ENCODE measurements at regions not wholly inside any gene's neighbourhood (a gene's known extent, or its start where the extent isn't known, plus 50 kb on each side); places are given as distances from the start of the nearest gene placed in this dataset.
"Not testable (repeated sequence)": the region's sequence is repeated elsewhere in the genome, so short reads cannot be mapped to it uniquely, and the experiment has no call there.

GRCh38 chr2:64745562-64745961 is 91.8 kb upstream of the SERTAD2 start:
- DNase-seq: no peak

- not testable (repeated sequence) for DNase-seq
These were observed 94.0 kb upstream of the SERTAD2 start for GRCh38 chr2:64747690-64748091.

- DNase-seq: no peak
These were observed 94.4 kb upstream of the SERTAD2 start for GRCh38 chr2:64748147-64748546.

GRCh38 chr2:64748561-64748960 is 94.8 kb upstream of the SERTAD2 start:
- DNase-seq: no peak

GRCh38 chr2:64749446-64749845 is 95.7 kb upstream of the SERTAD2 start:
- no peak for DNase-seq

GRCh38 chr2:64750001-64750816 is 96.5 kb upstream of the SERTAD2 start:
- DNase-seq: no peak

GRCh38 chr2:64750817-64751285 is 97.1 kb upstream of the SERTAD2 start:
- peak; percentile 98 to 99 for DNase-seq

GRCh38 chr2:64751286-64752260 is 97.9 kb upstream of the SERTAD2 start:
- peak; percentile 53 to 98 for DNase-seq

GRCh38 chr2:64753399-64753798 is 99.7 kb upstream of the SERTAD2 start:
- no peak for DNase-seq

- peak in 1 of 2 donors; percentile 33 for DNase-seq
These were observed 100.9 kb upstream of the SERTAD2 start for GRCh38 chr2:64754570-64754969.

GRCh38 chr2:64757126-64757525 is 103.4 kb upstream of the SERTAD2 start:
- no peak for DNase-seq

GRCh38 chr2:64760128-64760527 is 106.4 kb upstream of the SERTAD2 start:
- no peak for DNase-seq

GRCh38 chr2:64762301-64762997 is 108.7 kb upstream of the SERTAD2 start:
- peak in 1 of 2 donors; percentile 48 for DNase-seq

GRCh38 chr2:64763126-64763525 is 109.4 kb upstream of the SERTAD2 start:
- DNase-seq: peak in 1 of 2 donors; percentile 89

GRCh38 chr2:64765160-64765805 is 111.6 kb upstream of the SERTAD2 start:
- DNase-seq: no peak

- DNase-seq: peak in 1 of 2 donors; percentile 73
These were observed 113.3 kb upstream of the SERTAD2 start for GRCh38 chr2:64766841-64767669.

GRCh38 chr2:64767670-64768468 is 114.2 kb upstream of the SERTAD2 start:
- peak; percentile 64 to 87 for DNase-seq

GRCh38 chr2:64768491-64769005 is 114.8 kb upstream of the SERTAD2 start:
- peak in 1 of 2 donors; percentile 33 for DNase-seq

- DNase-seq: no peak
These were observed 115.8 kb upstream of the SERTAD2 start for GRCh38 chr2:64769392-64770044.

All from bone marrow (tissue), 2 donors.